ENCODE measurements at regions not wholly inside any gene's neighbourhood (a gene's known extent, or its start where the extent isn't known, plus 50 kb on each side); places are given as distances from the start of the nearest gene placed in this dataset.
"Not testable (repeated sequence)": the region's sequence is repeated elsewhere in the genome, so short reads cannot be mapped to it uniquely, and the experiment has no call there.

- H3K27me3 ChIP-seq (ENCODE audit: insufficient read depth, low read length): no peaks in the 10 kb centered on the region
- H3K36me3 Mint-ChIP-seq (ENCODE audit: low read depth, unreplicated experiment): no peaks in the 10 kb centered on the region
- FAIRE-seq (no peak), DNase-seq (ENCODE audit: low read depth) (no peak)
- H3K27ac ChIP-seq (ENCODE audit: low read depth, low read length): no peak overlapping the region
- no peaks in the 10 kb centered on the region for H3K36me3 ChIP-seq (ENCODE audit: insufficient read depth, low read length)
- H3K4me3 Mint-ChIP-seq (ENCODE audit: unreplicated experiment): no peak overlapping the region
- H3K9me3 ChIP-seq (ENCODE audit: insufficient read depth, low read depth, low read length): no peaks in the 10 kb centered on the region
- no peak overlapping the region for H3K4me2 ChIP-seq (ENCODE audit: low read length)
- H3K27me3 Mint-ChIP-seq (ENCODE audit: low read depth, unreplicated experiment): no peaks in the 10 kb centered on the region
- no peaks in the 10 kb centered on the region for H3K79me2 ChIP-seq (ENCODE audit: insufficient read depth, low read length)
- no peak overlapping the region for H2AFZ ChIP-seq (ENCODE audit: low read depth, low read length)
- H3K9me3 Mint-ChIP-seq (ENCODE audit: unreplicated experiment): peaks cover under 1% of the 10 kb centered on the region
- no peak for TF ChIP-seq EZH2 (IDR thresholded peaks at IDR 0.05; ENCODE audit: insufficient read depth, low read length)
- no peak for TF ChIP-seq CTCF (IDR thresholded peaks at IDR 0.05; ENCODE audit: insufficient read depth, low read depth, low read length)
- H3K4me1 ChIP-seq (ENCODE audit: insufficient read depth, low read length): no peaks in the 10 kb centered on the region
- H3K9ac ChIP-seq (ENCODE audit: low read length): no peak overlapping the region
- H4K20me1 ChIP-seq (ENCODE audit: insufficient read depth, low read length): no peaks in the 10 kb centered on the region
- H3K4me3 ChIP-seq (ENCODE audit: insufficient read depth, low read depth, low read length): no peak overlapping the region
- peaks cover 4% of the 10 kb centered on the region for H3K4me1 Mint-ChIP-seq (ENCODE audit: low read depth, unreplicated experiment)
- no peak overlapping the region for H3K27ac Mint-ChIP-seq (ENCODE audit: unreplicated experiment)
Measured at GRCh38 chr7:119903085-119903484, 369.9 kb upstream of the KCND2 start.

GRCh38 chr7:119905495-119905894 is 367.5 kb upstream of the KCND2 start:
- H3K4me2 ChIP-seq (ENCODE audit: low read length): no peak overlapping the region
- H3K4me3 ChIP-seq (ENCODE audit: insufficient read depth, low read depth, low read length): no peak overlapping the region
- Mint-ChIP-seq H3K4me3 (ENCODE audit: unreplicated experiment) (no peak overlapping the region), H3K9me3 (ENCODE audit: unreplicated experiment) (peaks cover 2% of the 10 kb centered on the region), H3K27ac (ENCODE audit: unreplicated experiment) (no peak overlapping the region), H3K27me3 (ENCODE audit: low read depth, unreplicated experiment) (no peaks in the 10 kb centered on the region), H3K36me3 (ENCODE audit: low read depth, unreplicated experiment) (no peaks in the 10 kb centered on the region), H3K4me1 (ENCODE audit: low read depth, unreplicated experiment) (peaks cover 4% of the 10 kb centered on the region)
- H3K27me3 ChIP-seq (ENCODE audit: insufficient read depth, low read length): no peaks in the 10 kb centered on the region
- no peak for TF ChIP-seq EZH2 (IDR thresholded peaks at IDR 0.05; ENCODE audit: insufficient read depth, low read length)
- TF ChIP-seq CTCF (IDR thresholded peaks at IDR 0.05; ENCODE audit: insufficient read depth, low read depth, low read length): no peak
- no peaks in the 10 kb centered on the region for H3K4me1 ChIP-seq (ENCODE audit: insufficient read depth, low read length)
- H3K79me2 ChIP-seq (ENCODE audit: insufficient read depth, low read length): no peaks in the 10 kb centered on the region
- H3K9me3 ChIP-seq (ENCODE audit: insufficient read depth, low read depth, low read length): no peaks in the 10 kb centered on the region
- FAIRE-seq: no peak
- DNase-seq (ENCODE audit: low read depth): no peak
- no peak overlapping the region for H3K9ac ChIP-seq (ENCODE audit: low read length)
- H2AFZ ChIP-seq (ENCODE audit: low read depth, low read length): no peak overlapping the region
- H3K36me3 ChIP-seq (ENCODE audit: insufficient read depth, low read length): no peaks in the 10 kb centered on the region
- H4K20me1 ChIP-seq (ENCODE audit: insufficient read depth, low read length): no peaks in the 10 kb centered on the region
- no peak overlapping the region for H3K27ac ChIP-seq (ENCODE audit: low read depth, low read length)

DNA sequence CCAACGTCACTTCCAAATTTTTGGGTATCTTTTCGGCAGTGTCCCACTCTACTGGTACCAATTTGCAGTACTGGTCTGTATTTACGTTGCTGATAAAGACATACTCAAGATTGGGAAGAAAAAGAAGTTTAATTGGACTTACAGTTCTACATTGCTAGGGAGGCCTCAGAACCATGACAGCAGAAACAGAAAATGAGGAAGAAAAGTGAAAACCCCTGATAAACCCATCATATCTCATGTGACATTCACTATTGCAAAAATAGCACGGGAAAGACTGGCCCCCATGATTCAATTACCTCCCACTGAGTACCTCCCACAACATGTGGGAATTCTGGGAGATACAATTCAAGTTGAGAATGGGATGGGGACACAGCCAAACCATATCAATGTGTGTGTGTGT is 364.0 kb upstream of the KCND2 start:
- H3K9me3 ChIP-seq (ENCODE audit: insufficient read depth, low read depth, low read length): no peaks in the 10 kb centered on the region
- no peaks in the 10 kb centered on the region for H3K36me3 Mint-ChIP-seq (ENCODE audit: low read depth, unreplicated experiment)
- H4K20me1 ChIP-seq (ENCODE audit: insufficient read depth, low read length): no peaks in the 10 kb centered on the region
- no peak overlapping the region for H3K9ac ChIP-seq (ENCODE audit: low read length)
- H2AFZ ChIP-seq (ENCODE audit: low read depth, low read length): no peak overlapping the region
- no peak overlapping the region for H3K27ac Mint-ChIP-seq (ENCODE audit: unreplicated experiment)
- no peak overlapping the region for H3K4me3 ChIP-seq (ENCODE audit: insufficient read depth, low read depth, low read length)
- peaks cover 2% of the 10 kb centered on the region for H3K9me3 Mint-ChIP-seq (ENCODE audit: unreplicated experiment)
- DNase-seq (ENCODE audit: low read depth) (no peak), FAIRE-seq (no peak)
- no peak overlapping the region for H3K4me3 Mint-ChIP-seq (ENCODE audit: unreplicated experiment)
- H3K4me2 ChIP-seq (ENCODE audit: low read length): no peak overlapping the region
- no peaks in the 10 kb centered on the region for H3K79me2 ChIP-seq (ENCODE audit: insufficient read depth, low read length)
- no peaks in the 10 kb centered on the region for H3K36me3 ChIP-seq (ENCODE audit: insufficient read depth, low read length)
- H3K27me3 Mint-ChIP-seq (ENCODE audit: low read depth, unreplicated experiment): no peaks in the 10 kb centered on the region
- H3K4me1 Mint-ChIP-seq (ENCODE audit: low read depth, unreplicated experiment): peaks cover 4% of the 10 kb centered on the region
- no peaks in the 10 kb centered on the region for H3K27me3 ChIP-seq (ENCODE audit: insufficient read depth, low read length)
- no peak for TF ChIP-seq CTCF (IDR thresholded peaks at IDR 0.05; ENCODE audit: insufficient read depth, low read depth, low read length)
- TF ChIP-seq EZH2 (IDR thresholded peaks at IDR 0.05; ENCODE audit: insufficient read depth, low read length): no peak
- no peak overlapping the region for H3K27ac ChIP-seq (ENCODE audit: low read depth, low read length)
- H3K4me1 ChIP-seq (ENCODE audit: insufficient read depth, low read length): no peaks in the 10 kb centered on the region

- not testable (repeated sequence) for H3K36me3 ChIP-seq (ENCODE audit: insufficient read depth, low read length); H3K27ac Mint-ChIP-seq (ENCODE audit: unreplicated experiment); H4K20me1 ChIP-seq (ENCODE audit: insufficient read depth, low read length); H3K27me3 ChIP-seq (ENCODE audit: insufficient read depth, low read length); H3K27me3 Mint-ChIP-seq (ENCODE audit: low read depth, unreplicated experiment); H3K4me1 ChIP-seq (ENCODE audit: insufficient read depth, low read length); H3K79me2 ChIP-seq (ENCODE audit: insufficient read depth, low read length); H3K9ac ChIP-seq (ENCODE audit: low read length); H3K4me1 Mint-ChIP-seq (ENCODE audit: low read depth, unreplicated experiment); H3K4me2 ChIP-seq (ENCODE audit: low read length); H3K9me3 Mint-ChIP-seq (ENCODE audit: unreplicated experiment); H3K36me3 Mint-ChIP-seq (ENCODE audit: low read depth, unreplicated experiment); DNase-seq (ENCODE audit: low read depth); H3K9me3 ChIP-seq (ENCODE audit: insufficient read depth, low read depth, low read length); H3K27ac ChIP-seq (ENCODE audit: low read depth, low read length); FAIRE-seq; H2AFZ ChIP-seq (ENCODE audit: low read depth, low read length); H3K4me3 Mint-ChIP-seq (ENCODE audit: unreplicated experiment); H3K4me3 ChIP-seq (ENCODE audit: insufficient read depth, low read depth, low read length)
Measured at GRCh38 chr7:119914119-119914518, 358.9 kb upstream of the KCND2 start.

Data from astrocyte (in vitro differentiated cells and primary cell).